AG10803 (cell line): ENCODE measurements at regions not wholly inside any gene's neighbourhood (a gene's known extent, or its start where the extent isn't known, plus 50 kb on each side); places are given as distances from the start of the nearest gene placed in this dataset.

ENCODE experiments used
- DNase-seq: peaks from one replicate; pipeline ENCODE4 v3.0.0; 2010; ENCODE audit warnings: low read depth
- H3K4me3 ChIP-seq: 2 replicates; pipeline ENCODE4 v1.5.1; 2011; ENCODE audit warnings: mild to moderate bottlenecking, low read length, control low read depth
- CTCF ChIP-seq: conservative IDR thresholded peaks from 2 replicates; pipeline ENCODE4 v1.5.1; 2011; ENCODE audit warnings: mild to moderate bottlenecking, low read length, control low read depth, inconsistent platforms

- no peak overlapping the region for H3K4me3 ChIP-seq
- no peak for DNase-seq
- no peak for TF ChIP-seq CTCF
Observed at GRCh38 chr10:129078346-129078745, 388.7 kb upstream of the MGMT start.

- no peak for DNase-seq
- H3K4me3 ChIP-seq = no peak overlapping the region
- TF ChIP-seq CTCF = no peak
Observed at GRCh38 chr10:129078746-129079145, 388.3 kb upstream of the MGMT start.

GRCh38 chr10:129079705-129080104 is 387.3 kb upstream of the MGMT start:
- H3K4me3 ChIP-seq = no peak overlapping the region
- no peak for DNase-seq
- TF ChIP-seq CTCF = no peak

GRCh38 chr10:129085811-129086210 is 381.2 kb upstream of the MGMT start:
- H3K4me3 ChIP-seq = no peak overlapping the region
- DNase-seq = no peak
- TF ChIP-seq CTCF = no peak

GRCh38 chr10:129089341-129089740 is 377.7 kb upstream of the MGMT start:
- no peak for TF ChIP-seq CTCF
- no peak overlapping the region for H3K4me3 ChIP-seq
- no peak for DNase-seq

GRCh38 chr10:129090165-129090564 is 376.9 kb upstream of the MGMT start:
- DNase-seq = no peak
- H3K4me3 ChIP-seq = no peak overlapping the region
- no peak for TF ChIP-seq CTCF

GRCh38 chr10:129090618-129091366 is 376.2 kb upstream of the MGMT start:
- no peak for DNase-seq
- no peak for TF ChIP-seq CTCF
- H3K4me3 ChIP-seq = no peak overlapping the region
